GM19025 (cell line): ENCODE measurements at regions not wholly inside any gene's neighbourhood (a gene's known extent, or its start where the extent isn't known, plus 50 kb on each side); places are given as distances from the start of the nearest gene placed in this dataset.

Experiments
- ATAC-seq: cut with Tn5 transposase; IDR thresholded peaks from one replicate; pipeline ENCODE4 v1.9.1; 2021; ENCODE audit warnings: mild to moderate bottlenecking, low read depth, moderate library complexity; ENCODE audit not compliant: unreplicated experiment

DNA sequence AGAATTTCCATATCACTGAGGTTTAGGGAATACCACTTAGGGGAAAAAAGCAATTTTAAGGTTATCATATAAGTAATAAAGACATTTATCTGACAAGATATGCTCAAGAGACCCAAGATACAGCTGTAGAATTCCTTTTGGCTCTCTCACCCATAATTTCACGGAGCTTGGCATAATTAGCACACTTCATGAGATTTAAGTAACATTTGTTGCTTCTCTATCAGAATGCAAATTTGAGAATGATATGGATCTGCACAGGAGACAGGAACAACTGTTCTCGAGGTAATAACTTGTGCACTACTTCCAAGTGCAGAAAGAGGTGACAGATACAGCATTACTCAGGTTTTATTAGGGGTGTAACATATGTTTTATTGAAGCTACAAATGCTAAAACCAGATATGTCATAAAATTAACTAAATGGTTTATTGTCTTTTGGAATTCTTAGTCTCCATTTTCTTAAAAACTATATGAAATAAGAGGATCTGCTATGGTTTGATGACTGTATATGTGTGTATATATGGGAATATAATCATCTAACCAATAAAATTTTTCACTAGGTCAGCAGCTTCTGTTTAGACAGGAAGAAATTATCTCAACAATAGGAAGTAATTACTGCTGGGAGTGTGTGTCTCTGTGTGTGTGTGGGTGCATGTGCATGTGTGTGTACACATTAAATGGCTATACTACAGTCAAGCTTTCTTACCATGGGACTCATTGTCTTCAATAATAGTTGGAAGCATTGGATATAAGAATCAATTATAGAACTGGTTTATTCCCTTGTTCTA, 401.3 kb downstream of the PCDH17 start:
- ATAC-seq, result no peak

DNA sequence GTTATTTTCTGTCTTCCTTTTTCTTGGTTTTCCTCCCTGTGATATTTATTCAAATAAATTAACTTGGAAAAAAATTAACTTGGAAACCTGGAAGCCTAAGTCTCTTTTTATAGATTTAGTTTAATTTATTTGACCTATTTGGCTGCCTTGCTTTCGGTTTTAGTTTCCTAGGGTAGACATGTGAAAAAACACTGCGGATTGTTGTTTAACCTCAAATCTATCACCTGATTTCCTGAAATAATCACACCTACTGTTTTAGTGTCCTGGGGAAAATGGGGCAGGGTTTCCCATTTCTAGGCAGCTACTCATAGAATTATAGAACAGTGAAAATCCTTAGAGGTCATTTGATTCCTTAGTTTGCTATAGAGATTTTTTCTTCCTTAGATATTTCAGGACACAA, 412.4 kb downstream of the PCDH17 start:
- ATAC-seq, result no peak

- no peak for ATAC-seq
These were observed 417.1 kb downstream of the PCDH17 start for GRCh38 chr13:58048670-58049069.

DNA sequence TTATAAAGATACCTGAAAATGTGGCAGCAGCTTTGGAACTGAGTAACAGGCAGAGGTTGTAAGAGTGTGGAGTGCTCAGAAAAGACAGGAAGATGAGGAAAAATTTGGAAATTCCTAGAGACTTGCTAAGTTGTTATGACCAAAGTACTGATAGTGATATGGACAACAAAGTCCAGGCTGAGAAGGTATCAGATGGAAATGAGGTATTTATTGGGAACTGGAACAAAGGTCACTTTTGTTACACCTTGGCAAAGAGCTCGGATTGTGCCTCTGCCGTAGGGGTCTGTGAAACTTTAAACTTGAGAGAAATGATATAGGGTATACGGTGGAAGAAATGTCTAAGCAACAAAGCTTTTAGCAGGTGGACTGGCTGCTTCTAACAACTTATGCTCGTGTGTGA, 419.9 kb downstream of the PCDH17 start:
- ATAC-seq, result no peak

DNA sequence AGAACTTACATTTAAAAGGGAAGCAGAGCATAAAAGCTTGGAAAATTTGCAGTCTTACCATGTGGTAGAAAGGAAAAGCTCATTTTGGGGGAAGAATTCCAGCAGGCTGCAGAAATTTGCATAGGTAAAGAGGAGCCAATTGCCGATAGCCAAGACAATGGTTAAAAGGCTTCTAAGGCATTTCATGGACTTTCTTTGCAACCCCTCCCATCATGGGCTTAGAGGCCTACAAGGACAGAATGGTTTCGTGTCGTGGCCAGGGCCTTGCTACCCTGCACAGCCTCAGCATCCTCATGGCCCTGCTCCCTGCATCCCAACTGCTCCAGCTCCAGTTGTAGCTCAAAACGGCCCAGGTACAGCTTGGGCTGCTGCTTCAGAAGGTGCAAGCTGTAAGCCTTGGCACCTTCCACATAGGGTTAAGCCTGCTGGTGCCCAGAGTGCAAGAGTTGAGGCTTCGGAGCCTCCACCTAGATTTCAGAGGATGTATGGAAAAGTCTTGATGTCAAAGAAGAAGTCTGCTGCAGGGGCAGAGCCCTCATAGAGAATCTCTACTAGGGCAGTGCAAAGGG, 420.3 kb downstream of the PCDH17 start:
- no peak for ATAC-seq

DNA sequence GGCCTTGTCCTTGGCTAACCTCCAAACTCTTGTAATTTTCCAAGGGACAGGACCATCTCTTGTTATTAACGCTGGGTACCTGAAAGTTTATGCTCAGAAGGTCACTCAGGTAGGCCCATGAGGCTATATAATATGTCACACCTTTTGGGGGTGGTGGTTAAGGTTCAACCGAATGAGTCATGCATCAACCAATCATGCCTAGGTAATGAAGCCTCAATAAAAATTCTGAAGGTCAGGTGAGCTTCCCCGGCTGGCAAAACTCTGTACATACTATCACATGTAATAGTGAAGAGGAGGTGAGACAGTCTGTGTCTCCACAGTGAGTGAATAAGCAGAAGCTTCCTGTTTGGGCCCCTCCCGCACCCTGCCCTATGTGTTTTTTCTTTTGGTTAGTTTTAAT, 424.9 kb downstream of the PCDH17 start:
- no peak for ATAC-seq

DNA sequence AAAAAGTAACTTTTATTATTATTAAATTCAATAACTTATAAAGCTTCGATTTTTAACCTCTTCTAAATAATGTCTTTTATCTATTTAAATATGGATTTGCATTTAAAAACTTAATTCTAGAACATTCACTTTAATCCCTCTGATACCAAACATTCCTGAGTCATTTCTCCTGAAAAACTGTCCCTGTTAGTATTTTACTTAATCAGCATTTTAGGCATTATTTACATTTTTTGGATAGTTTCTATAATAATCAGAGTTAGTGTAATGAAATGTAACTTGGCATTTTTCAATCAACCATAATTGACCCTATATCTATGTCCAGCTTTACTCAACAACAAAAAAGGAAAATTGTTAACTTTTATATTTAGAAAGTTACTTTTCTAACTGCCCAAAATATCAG, 428.1 kb downstream of the PCDH17 start:
- no peak for ATAC-seq

- no peak for ATAC-seq
These were observed 449.3 kb downstream of the PCDH17 start for GRCh38 chr13:58080806-58081205.

GRCh38 chr13:58081301-58081820, 449.8 kb downstream of the PCDH17 start:
- ATAC-seq, result no peak

GRCh38 chr13:58083064-58083463, 451.5 kb downstream of the PCDH17 start:
- no peak for ATAC-seq

DNA sequence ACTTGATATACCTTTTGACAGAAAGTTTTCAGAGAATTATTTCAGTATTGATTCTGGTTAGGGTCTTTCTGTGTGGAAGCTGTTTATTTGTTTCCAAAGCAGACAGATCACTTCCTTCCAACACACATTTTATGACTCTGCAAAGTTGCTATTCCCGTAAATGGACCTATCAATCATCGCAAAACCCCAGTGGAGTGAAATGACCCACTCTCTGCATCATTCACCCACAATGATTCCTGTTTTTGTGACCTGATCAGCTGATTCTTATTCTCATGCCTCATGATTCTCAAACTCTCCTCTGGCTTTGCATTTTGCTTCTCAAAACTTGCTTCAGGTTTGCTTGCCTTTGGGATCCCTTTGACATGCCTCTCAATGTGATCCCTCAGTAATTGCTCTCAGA, 453.7 kb downstream of the PCDH17 start:
- no peak for ATAC-seq

DNA sequence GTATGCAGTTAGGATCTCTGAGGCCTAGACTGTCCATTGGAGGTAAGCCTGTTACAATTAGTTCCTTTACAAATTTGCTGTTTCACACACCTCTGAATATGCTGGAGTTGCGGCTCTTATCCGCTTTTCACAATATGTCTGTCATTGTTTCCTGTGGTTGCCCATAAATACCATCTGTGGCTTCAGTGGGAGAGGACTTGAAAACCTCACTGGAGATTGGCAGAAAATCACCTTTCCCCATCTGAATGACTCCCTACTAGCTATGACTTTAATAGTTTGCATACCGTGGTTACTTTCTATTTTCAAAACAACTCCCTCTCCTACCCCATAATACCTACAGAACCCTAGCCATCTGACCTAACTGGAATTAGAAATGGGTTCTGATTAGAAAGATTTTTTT, 454.3 kb downstream of the PCDH17 start:
- no peak for ATAC-seq

GRCh38 chr13:58087566-58087965, 456.0 kb downstream of the PCDH17 start:
- no peak for ATAC-seq

DNA sequence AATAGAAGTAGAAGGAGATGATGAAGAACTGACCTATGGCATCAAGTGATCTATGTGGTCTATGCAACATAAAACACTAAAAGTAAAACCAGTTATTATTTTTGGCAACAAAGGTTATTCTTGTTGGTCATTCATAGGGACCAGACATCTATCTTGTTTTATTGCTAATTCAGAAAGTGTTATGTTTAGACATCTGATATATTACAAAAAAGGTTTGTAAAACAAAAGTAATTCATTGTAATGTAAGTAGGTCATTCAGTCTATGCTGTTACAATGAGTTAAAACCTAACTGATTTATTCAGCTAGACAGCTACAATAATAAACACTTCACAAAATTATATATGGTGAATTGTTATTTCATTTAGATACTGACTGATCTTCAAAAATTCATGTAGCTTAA, 461.9 kb downstream of the PCDH17 start:
- ATAC-seq, result no peak

DNA sequence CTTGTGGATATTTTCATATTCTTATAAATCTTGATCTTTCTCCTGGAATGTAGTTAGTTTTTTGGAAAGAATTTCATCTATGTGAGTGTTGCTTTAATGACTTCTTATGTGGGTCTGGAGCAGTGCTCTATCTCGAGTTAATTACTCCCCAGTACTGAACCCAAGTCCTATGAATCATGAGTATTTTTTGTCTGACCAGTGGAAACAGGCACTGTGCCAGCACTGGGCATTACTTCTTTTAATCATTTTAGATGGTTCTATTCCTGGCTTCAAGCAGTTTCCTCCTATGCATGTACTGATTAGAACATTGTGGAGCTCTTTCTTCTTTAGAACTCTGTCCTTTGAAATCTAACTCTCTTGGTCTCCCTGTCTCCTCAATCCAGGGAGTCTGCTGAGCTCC, 466.3 kb downstream of the PCDH17 start:
- ATAC-seq, result no peak

DNA sequence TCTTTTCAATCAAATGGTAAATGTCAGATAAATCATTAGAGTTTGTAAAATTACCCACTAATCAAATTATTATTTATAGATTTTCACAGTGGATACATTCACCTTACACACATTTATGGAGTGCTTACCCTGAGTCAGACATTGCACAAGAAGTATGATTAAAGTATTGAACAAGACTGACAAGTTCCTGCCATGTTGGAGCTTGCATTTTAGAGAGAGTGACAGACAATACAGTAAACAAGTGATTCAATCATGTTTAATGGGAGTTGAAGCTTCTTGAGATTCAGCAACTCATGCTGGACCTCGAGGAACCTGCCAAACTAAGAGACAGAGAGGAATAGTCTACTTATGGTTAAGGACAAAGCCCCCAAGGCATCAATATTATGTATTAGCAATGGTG, 487.8 kb downstream of the PCDH17 start:
- no peak for ATAC-seq

DNA sequence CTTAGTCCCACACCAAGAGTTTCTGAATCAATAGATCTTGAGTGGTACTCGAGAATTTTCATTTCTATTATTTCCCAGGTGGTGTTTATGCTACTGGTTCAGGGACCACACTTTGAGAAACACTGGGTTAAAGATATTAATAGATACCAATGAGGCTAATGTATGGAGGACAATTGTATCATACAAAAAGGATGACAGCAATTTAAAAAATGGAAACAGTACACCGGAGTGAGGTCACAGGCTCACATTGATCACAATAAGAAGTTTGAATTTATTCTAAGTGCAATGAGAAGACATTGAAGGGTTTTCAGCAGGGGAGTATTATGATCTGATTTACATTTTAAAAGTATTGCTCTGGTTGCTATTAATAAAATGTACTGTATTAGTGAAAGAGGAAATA, 488.3 kb downstream of the PCDH17 start:
- no peak for ATAC-seq

GRCh38 chr13:58126496-58126895, 495.0 kb downstream of the PCDH17 start:
- no peak for ATAC-seq

DNA sequence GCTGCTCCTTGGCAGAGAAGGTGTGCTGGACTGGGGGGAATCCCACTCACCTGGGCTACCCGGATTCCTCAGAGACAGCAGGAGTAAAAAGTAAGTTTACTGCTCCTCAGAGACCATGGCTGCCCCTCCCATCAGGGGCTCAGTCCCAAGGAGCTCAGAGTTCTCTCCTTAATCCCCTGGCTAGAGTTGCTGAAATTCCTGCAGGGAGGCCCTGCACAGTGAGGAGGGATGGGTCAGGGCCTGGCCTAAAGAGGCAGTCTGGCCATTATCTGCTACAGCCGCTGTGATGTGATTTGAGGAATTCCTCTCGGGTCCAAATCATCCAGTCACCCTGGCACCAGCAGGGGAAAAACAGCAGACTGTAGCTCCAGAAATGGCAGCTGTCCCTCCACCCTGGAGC, 502.5 kb downstream of the PCDH17 start:
- no peak for ATAC-seq

GRCh38 chr13:58134525-58134924, 503.0 kb downstream of the PCDH17 start:
- no peak for ATAC-seq

GRCh38 chr13:58142952-58143351, 511.4 kb downstream of the PCDH17 start:
- ATAC-seq, result no peak

DNA sequence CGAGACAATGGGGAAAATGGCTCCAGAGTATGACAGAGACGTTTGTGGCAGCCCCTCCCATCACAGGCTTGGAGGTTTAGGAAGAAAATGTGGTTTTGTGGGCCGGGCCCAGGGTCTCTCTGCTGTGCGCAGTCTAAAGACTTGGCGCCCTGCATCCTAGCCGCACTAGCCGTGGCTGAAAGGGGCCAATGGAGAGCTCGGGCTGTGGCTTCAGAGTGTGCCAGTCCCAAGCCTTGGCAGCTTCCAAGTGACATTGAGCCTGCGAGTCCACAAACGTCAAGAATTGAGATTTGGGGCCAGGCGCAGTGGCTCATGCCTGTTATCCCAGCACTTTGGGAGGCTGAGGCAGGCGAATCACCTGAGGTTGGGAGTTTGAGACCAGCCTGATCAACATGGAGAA, 513.1 kb downstream of the PCDH17 start:
- ATAC-seq, result no peak
